ENCODE measurements at regions not wholly inside any gene's neighbourhood (a gene's known extent, or its start where the extent isn't known, plus 50 kb on each side); places are given as distances from the start of the nearest gene placed in this dataset.

DNA sequence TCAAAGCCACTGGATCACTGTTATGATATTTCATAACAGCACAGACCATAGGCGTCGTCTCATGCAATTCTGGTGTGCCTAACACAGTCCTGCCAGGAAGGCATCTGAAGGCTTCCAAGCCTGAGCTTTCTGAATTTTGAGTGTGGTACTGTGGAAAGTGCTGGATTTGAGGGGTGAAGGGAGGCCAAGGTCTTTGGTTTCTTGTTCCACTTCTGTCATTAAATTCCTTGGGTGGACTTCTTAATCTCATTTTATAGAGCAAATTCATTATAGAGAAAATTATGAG is 441.3 kb upstream of the PIK3R1 start:
- TF ChIP-seq, protein P1, sequence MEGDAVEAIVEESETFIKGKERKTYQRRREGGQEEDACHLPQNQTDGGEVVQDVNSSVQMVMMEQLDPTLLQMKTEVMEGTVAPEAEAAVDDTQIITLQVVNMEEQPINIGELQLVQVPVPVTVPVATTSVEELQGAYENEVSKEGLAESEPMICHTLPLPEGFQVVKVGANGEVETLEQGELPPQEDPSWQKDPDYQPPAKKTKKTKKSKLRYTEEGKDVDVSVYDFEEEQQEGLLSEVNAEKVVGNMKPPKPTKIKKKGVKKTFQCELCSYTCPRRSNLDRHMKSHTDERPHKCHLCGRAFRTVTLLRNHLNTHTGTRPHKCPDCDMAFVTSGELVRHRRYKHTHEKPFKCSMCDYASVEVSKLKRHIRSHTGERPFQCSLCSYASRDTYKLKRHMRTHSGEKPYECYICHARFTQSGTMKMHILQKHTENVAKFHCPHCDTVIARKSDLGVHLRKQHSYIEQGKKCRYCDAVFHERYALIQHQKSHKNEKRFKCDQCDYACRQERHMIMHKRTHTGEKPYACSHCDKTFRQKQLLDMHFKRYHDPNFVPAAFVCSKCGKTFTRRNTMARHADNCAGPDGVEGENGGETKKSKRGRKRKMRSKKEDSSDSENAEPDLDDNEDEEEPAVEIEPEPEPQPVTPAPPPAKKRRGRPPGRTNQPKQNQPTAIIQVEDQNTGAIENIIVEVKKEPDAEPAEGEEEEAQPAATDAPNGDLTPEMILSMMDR (IDR thresholded peaks at IDR 0.05): no peak
- no peak for TF ChIP-seq POLR2A (IDR thresholded peaks at IDR 0.05)
- TF ChIP-seq EP300 (IDR thresholded peaks at IDR 0.05): peak in 1 of 2 donors; percentile 64

All from tibial nerve (tissue), 4 donors.